ENCODE measurements at regions not wholly inside any gene's neighbourhood (a gene's known extent, or its start where the extent isn't known, plus 50 kb on each side); places are given as distances from the start of the nearest gene placed in this dataset.

GRCh38 chr1:218660678-218661053, 315.5 kb downstream of the TGFB2 start:
- TF ChIP-seq NFYB (IDR thresholded peaks at IDR 0.05; ENCODE audit: insufficient read depth, low read depth, low read length) (no peak), E4F1 (IDR thresholded peaks at IDR 0.05; ENCODE audit: borderline replicate concordance, partially characterized antibody) (no peak), STAT1 (conservative IDR thresholded peaks at IDR 0.05) (no peak), RFX5 (IDR thresholded peaks at IDR 0.05; ENCODE audit: low read depth, low read length) (no peak)
- ATAC-seq: no peak
- Histone ChIP-seq H3K27ac (ENCODE audit: control insufficient read depth, insufficient read depth) (no peak overlapping the region), H4K20me1 (ENCODE audit: control insufficient read depth, insufficient read depth) (no peaks in the 10 kb centered on the region), H3K4me1 (ENCODE audit: control insufficient read depth, insufficient read depth, low read length) (no peaks in the 10 kb centered on the region), H3K9me3 (replicated peaks; ENCODE audit: control insufficient read depth, insufficient read depth, low read length) (no peaks in the 10 kb centered on the region), H3K9ac (ENCODE audit: control insufficient read depth, insufficient read depth, low read length) (no peak overlapping the region), H3K36me3 (ENCODE audit: control insufficient read depth in 2 of 2, insufficient read depth in 2 of 2, low read length in 1 of 2) (no peaks in the 10 kb centered on the region), H3K4me2 (ENCODE audit: control insufficient read depth, insufficient read depth) (no peak overlapping the region), H3K27me3 (replicated peaks in 1 of 2; ENCODE audit: control insufficient read depth in 2 of 2, insufficient read depth in 2 of 2, low read length in 1 of 2) (no peaks in the 10 kb centered on the region; a peak in 1 of 4 replicates), H3K4me3 (no peak overlapping the region), H3K79me2 (ENCODE audit: control insufficient read depth, insufficient read depth, low read length) (no peaks in the 10 kb centered on the region), H2AFZ (ENCODE audit: control insufficient read depth, low read depth, low read length) (no peak overlapping the region)
- POLR2A ChIA-PET: no interaction called here
- CTCF ChIA-PET: no interaction called here
- RAD21 ChIA-PET (ENCODE audit: unreplicated experiment): no interaction called here
- intact Hi-C loops (cut with micrococcal nuclease; ENCODE audit: unreplicated experiment) (no loop called here), in situ Hi-C loops (cut with MboI) (no loop called here)
- WGBS (ENCODE audit: insufficient coverage, insufficient replicate concordance, low lambda C conversion rate, missing lambda C conversion rate): 81% methylated on average over 1 of the region's 1 CpG
- no TSS peak for BruUV-seq (replicated peaks)
- SMC1A ChIA-PET (ENCODE audit: uncharacterized antibody, unreplicated experiment): no interaction called here
- no peak for FAIRE-seq
- no peak for DNase-seq (ENCODE audit: low read depth, low spot score)

DNA sequence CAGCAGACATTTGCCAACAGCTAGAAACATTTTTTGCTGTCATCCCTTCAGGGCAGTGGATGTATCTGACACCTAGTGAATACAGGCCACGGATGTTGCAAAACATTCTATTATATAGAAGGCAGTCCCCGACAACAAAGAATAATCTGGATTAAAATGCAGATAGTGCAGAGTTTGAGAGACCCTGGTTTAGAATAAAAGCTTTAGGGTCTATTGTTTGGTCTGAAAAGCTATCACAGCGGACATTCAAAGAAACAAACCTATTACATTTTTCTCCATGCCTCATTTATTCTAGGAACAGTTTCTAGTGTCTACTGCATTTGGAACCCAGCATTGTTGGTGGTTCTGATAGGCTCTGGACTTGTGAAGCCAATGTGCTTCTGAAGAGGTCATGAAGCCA, 316.3 kb downstream of the TGFB2 start:
- Histone ChIP-seq H3K36me3 (ENCODE audit: control insufficient read depth in 2 of 2, insufficient read depth in 2 of 2, low read length in 1 of 2) (no peaks in the 10 kb centered on the region), H2AFZ (ENCODE audit: control insufficient read depth, low read depth, low read length) (no peak overlapping the region), H4K20me1 (ENCODE audit: control insufficient read depth, insufficient read depth) (no peaks in the 10 kb centered on the region), H3K4me2 (ENCODE audit: control insufficient read depth, insufficient read depth) (no peak overlapping the region), H3K27ac (ENCODE audit: control insufficient read depth, insufficient read depth) (no peak overlapping the region), H3K79me2 (ENCODE audit: control insufficient read depth, insufficient read depth, low read length) (no peaks in the 10 kb centered on the region), H3K9ac (ENCODE audit: control insufficient read depth, insufficient read depth, low read length) (no peak overlapping the region), H3K4me1 (ENCODE audit: control insufficient read depth, insufficient read depth, low read length) (no peaks in the 10 kb centered on the region), H3K27me3 (replicated peaks in 1 of 2; ENCODE audit: control insufficient read depth in 2 of 2, insufficient read depth in 2 of 2, low read length in 1 of 2) (no peaks in the 10 kb centered on the region; a peak in 1 of 4 replicates), H3K4me3 (no peak overlapping the region), H3K9me3 (replicated peaks; ENCODE audit: control insufficient read depth, insufficient read depth, low read length) (no peaks in the 10 kb centered on the region)
- no peak for FAIRE-seq
- TF ChIP-seq RELB (IDR thresholded peaks at IDR 0.05; ENCODE audit: low read depth) (no peak), FOXM1 (IDR thresholded peaks at IDR 0.05; ENCODE audit: low read depth, low read length) (no peak), ZZZ3 (IDR thresholded peaks at IDR 0.05; ENCODE audit: control insufficient read depth, insufficient read length, low read depth) (no peak)
- ChIA-PET POLR2A (no interaction called here), RAD21 (ENCODE audit: unreplicated experiment) (no interaction called here), CTCF (no interaction called here), SMC1A (ENCODE audit: uncharacterized antibody, unreplicated experiment) (no interaction called here)
- BruUV-seq (replicated peaks): no TSS peak
- in situ Hi-C loops (cut with MboI): no loop called here
- no peak for ATAC-seq
- intact Hi-C loops (cut with micrococcal nuclease; ENCODE audit: unreplicated experiment): no loop called here
- 0% methylated on average over 3 of the region's 3 CpGs for WGBS (ENCODE audit: insufficient coverage, insufficient replicate concordance, low lambda C conversion rate, missing lambda C conversion rate)
- DNase-seq (ENCODE audit: low read depth, low spot score): no peak

Measured in GM12878 (cell line).